ENCODE measurements at regions not wholly inside any gene's neighbourhood (a gene's known extent, or its start where the extent isn't known, plus 50 kb on each side); places are given as distances from the start of the nearest gene placed in this dataset.
"Not testable (repeated sequence)": the region's sequence is repeated elsewhere in the genome, so short reads cannot be mapped to it uniquely, and the experiment has no call there.

DNA sequence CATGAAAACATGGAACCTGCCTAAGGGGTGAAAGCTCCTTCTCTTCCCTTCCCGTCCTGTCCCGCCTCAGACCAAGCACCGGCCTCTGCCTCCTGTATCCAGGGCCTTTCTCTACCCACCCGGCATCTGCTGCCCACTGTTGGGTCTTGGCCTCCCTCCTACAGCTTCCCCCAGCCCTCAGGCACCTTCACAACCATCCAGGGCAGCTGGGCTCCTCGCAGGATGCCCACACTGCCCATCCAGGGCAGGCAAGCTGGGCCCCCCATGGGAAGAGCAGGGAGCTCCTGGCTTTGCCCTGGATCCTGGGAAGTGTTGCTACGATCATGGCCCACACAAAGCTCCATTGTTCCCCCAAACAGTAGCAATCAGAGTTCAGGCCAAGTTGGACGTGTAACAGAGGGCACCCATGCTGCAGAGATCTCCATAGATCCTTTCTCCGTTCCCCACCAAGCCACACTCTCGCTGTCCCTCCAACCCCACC lies 206.6 kb downstream of the NDUFA10 start:
- TF ChIP-seq, protein P1, sequence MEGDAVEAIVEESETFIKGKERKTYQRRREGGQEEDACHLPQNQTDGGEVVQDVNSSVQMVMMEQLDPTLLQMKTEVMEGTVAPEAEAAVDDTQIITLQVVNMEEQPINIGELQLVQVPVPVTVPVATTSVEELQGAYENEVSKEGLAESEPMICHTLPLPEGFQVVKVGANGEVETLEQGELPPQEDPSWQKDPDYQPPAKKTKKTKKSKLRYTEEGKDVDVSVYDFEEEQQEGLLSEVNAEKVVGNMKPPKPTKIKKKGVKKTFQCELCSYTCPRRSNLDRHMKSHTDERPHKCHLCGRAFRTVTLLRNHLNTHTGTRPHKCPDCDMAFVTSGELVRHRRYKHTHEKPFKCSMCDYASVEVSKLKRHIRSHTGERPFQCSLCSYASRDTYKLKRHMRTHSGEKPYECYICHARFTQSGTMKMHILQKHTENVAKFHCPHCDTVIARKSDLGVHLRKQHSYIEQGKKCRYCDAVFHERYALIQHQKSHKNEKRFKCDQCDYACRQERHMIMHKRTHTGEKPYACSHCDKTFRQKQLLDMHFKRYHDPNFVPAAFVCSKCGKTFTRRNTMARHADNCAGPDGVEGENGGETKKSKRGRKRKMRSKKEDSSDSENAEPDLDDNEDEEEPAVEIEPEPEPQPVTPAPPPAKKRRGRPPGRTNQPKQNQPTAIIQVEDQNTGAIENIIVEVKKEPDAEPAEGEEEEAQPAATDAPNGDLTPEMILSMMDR (IDR thresholded peaks at IDR 0.05; ENCODE audit: low read depth, low read length), result no peak
- no peak for DNase-seq (ENCODE audit: extremely low read depth, low read depth)

DNA sequence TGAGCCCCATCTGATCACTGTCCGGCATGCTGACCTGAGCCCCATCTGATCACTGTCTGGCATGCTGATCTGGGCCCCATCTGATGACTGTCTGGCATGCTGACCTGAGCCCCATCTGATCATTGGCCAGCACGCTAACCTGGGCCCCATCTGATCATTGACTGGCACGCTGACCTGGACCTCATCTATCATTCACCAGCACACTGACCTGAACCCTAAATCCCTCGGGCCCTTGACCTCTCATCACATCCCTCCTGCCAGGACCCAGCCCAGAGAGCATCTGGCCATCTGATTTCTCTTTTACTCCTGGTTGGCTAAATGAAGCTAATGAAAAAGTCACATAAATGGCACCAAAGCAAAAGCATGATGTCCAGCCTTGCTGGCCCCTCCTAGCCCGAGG lies 207.1 kb downstream of the NDUFA10 start:
- DNase-seq (ENCODE audit: extremely low read depth, low read depth), result no peak
- TF ChIP-seq, protein P1 (IDR thresholded peaks at IDR 0.05; ENCODE audit: low read depth, low read length), result no peak

DNA sequence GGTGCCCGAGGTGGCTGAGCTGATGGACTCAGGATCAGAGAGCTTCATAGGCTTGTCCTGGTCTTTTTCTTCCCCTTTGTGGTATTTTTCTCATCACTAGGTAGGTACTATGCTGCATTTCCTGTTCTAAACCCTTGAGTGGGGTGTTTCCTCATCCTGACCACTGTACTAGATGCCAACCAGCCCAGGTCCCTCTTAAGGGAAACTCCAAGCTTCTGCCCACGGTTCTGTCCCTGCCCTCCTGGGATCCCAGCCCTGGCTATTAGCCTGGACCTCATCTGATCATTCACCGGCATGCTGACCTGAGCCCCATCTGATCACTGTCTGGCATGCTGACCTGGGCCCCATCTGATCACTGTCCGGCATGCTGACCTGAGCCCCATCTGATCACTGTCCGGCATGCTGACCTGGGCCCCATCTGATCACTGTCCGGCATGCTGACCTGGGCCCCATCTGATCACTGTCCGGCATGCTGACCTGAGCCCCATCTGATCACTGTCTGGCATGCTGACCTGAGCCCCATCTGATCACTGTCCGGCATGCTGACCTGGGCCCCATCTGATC lies 207.6 kb downstream of the NDUFA10 start:
- not testable (repeated sequence) for DNase-seq (ENCODE audit: extremely low read depth, low read depth)

DNA sequence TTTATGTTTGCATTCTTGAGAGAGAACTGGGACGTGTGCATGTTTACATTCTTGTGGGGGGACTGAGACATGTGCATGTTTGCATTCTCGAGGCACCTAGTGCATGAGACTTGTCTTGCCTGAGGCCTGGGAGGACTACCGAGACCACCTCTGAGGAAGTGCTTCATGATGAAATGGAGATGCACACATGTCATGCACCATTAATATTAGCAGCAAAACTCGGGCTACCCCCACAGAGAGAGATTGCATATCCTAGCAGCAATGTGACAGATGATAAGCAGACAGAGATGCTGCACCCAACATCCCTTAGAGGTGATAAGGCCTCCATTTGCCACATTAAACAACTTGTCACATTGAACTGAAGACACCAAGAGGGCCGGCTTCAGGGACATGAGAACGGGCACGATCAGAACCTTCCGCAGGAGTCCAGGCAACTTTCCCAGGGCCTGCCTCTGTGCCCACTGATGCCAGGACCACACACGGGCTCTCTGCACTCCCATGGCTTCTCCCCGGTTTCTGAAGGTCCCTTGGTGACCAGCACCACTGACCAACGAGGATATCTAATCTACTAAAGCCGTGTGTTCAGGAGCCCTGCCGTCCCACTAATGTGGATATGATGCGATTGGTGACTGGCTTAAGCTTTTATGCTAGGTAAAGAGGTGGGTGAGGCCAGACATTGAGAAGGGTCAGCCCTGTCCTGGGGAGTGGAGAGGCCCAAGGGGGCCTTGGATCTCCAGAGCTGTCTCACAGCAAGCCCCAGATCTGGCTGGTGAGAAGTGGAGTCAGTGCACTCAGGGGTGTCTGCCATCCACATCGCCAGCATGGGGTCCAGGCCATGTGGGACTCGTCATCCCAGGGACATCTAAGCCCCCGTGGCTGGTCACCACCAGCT lies 208.3 kb downstream of the NDUFA10 start:
- TF ChIP-seq, protein P1 (IDR thresholded peaks at IDR 0.05; ENCODE audit: low read depth, low read length), result no peak
- DNase-seq (ENCODE audit: extremely low read depth, low read depth), result no peak

DNA sequence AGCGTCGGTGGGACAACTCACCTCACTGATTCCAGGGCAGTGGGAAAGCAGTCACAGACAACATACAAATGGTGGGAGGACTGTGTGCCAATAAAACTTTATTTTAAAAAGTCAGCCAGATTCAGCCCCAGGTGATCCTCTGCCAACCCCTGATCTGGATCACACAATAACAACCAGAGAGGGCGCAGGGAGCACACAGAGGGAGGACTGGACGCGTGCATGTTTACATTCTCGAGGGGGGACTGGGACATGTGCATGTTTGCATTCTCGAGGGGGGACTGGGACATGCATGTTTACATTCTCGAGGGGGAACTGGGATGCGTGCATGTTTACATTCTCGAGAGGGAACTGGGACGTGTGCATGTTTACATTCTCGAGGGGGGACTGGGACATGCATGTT lies 209.5 kb downstream of the NDUFA10 start:
- no peak for DNase-seq (ENCODE audit: extremely low read depth, low read depth)
- TF ChIP-seq, protein P1 (IDR thresholded peaks at IDR 0.05; ENCODE audit: low read depth, low read length), result no peak

DNA sequence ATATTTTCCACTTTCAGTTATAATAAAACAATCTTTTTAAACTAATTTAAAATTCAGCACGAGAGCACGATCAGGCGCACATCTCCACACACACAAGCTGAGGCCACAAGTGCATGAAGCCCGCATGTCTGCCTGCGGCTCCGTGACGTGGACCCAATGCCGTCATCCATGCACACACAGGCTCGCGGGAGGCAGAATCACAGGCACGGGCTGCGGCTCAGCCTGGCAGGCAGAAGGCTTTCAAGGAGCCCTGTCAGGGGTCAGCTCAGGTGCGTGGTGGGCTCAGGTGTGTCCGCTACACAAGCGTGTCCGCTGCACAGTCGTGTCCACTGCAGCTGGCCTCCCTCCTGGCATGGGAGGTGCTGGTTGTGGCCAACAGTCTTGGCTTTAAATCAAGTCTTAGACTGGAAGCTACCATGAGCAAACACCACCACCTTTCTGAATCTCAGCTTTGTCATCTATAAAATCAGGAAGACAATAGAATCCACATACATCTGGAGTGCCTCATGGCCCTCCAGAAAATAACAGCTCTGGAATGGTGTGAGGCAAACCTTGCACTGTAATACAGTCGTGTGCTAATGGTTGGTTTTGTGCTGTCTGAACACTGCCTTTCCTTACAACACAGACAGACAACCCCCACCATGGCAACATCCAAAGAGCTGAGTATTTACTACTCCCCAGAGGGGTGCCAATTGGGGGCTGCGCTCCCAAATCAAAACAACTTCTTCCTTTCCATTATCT lies 210.1 kb downstream of the NDUFA10 start:
- TF ChIP-seq, protein P1 (IDR thresholded peaks at IDR 0.05; ENCODE audit: low read depth, low read length), result no peak
- no peak for DNase-seq (ENCODE audit: extremely low read depth, low read depth)

DNA sequence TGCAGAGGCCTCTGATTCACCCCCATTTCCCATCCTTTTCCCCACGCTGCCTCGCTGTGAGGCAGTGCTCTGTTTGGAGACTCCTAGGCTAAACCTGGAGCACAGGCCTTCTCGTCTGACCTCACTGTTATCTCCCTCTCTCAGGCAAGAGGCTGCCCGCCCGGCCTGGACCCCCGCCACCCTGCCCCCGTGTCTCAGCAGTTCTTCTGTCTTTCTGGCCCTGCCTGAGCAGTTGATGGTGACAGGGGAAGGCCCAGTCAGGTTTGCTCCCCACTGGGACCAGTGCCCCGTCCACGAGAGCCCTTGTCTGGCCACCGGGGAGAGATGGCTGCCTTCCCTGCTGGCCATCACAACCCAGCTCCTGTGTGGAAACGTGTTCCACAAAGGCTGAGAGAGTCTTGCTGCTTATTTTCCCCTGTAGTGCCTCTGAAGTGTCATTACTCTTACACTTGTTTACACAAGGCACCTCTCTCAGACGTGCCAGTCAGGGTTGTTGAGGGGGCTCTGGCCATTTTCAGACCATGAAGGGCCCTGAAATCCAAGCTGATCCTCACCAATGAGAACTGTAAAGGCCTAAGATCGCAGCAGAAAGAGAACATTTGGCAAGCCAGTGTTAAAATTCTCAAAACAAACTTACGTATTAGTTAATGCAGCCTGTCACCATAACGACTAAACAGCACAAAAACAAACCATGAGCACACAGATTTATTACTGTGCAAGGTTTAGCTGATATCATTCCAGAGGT lies 210.9 kb downstream of the NDUFA10 start:
- TF ChIP-seq, protein P1 (IDR thresholded peaks at IDR 0.05; ENCODE audit: low read depth, low read length), result no peak
- no peak for DNase-seq (ENCODE audit: extremely low read depth, low read depth)
